Cardiac fibroblast (primary cell): ENCODE measurements at regions not wholly inside any gene's neighbourhood (a gene's known extent, or its start where the extent isn't known, plus 50 kb on each side); places are given as distances from the start of the nearest gene placed in this dataset.

Experiments
- DNase-seq, 2 donors: peaks; one replicate each; pipeline versions ENCODE4 v3.0.0 to v3.0.0-alpha.2; 2010; ENCODE audit warnings: low read depth in 2 of 2
- H3K4me3 ChIP-seq, 2 donors: replicated peaks in 1 of 2; 1 replicate in 1 of 2; 2 replicates in 1 of 2; pipeline ENCODE4 v1.5.1; 2011; ENCODE audit warnings: low read depth in 2 of 2, low read length in 2 of 2, mild to moderate bottlenecking in 2 of 2, moderate library complexity in 1 of 2
- CTCF ChIP-seq: IDR thresholded peaks from one replicate; pipeline ENCODE4 v1.5.1; 2011; ENCODE audit warnings: low read depth, mild to moderate bottlenecking, low read length, inconsistent platforms

- peak in 1 of 2 donors; percentile 15 for DNase-seq
- TF ChIP-seq CTCF = no peak
- H3K4me3 ChIP-seq = no peak overlapping the region
Observed at GRCh38 chr3:126256251-126256650, 75.9 kb upstream of the ALDH1L1 start.

- no peak for DNase-seq
- TF ChIP-seq CTCF = no peak
Observed at GRCh38 chr3:126253072-126253471, 72.7 kb upstream of the ALDH1L1 start.

GRCh38 chr3:126252373-126252772, 72.0 kb upstream of the ALDH1L1 start:
- no peak for DNase-seq
- no peak for TF ChIP-seq CTCF

More at GRCh38 chr3:126253072-126253471, 72.7 kb upstream of the ALDH1L1 start:
- H3K4me3 ChIP-seq = no peak overlapping the region

GRCh38 chr3:126245811-126246727, 65.7 kb upstream of the ALDH1L1 start:
- peak; percentile 76 to 78 for DNase-seq
- no peak overlapping the region for H3K4me3 ChIP-seq

More at GRCh38 chr3:126252373-126252772, 72.0 kb upstream of the ALDH1L1 start:
- H3K4me3 ChIP-seq = no peak overlapping the region

More at GRCh38 chr3:126245811-126246727, 65.7 kb upstream of the ALDH1L1 start:
- peak; percentile 71 for TF ChIP-seq CTCF
